Activated CD8-positive, alpha-beta memory T cell treated with anti-CD3 and anti-CD28 coated beads, Interleukin-2, amount 10 ng/mL, durations not matched to agents 7 days and 5 days (primary cell): ENCODE measurements at regions not wholly inside any gene's neighbourhood (a gene's known extent, or its start where the extent isn't known, plus 50 kb on each side); places are given as distances from the start of the nearest gene placed in this dataset.
"Not testable (repeated sequence)": the region's sequence is repeated elsewhere in the genome, so short reads cannot be mapped to it uniquely, and the experiment has no call there.

Experiments
- ATAC-seq: fragments of 150-1000 bp; cut with Tn5 transposase; one replicate; pipeline ENCODE4 v1.10.0; 2021; ENCODE audit warnings: moderate library complexity
- CTCF ChIA-PET: fragments of 350-600 bp; sonication (Branson Sonifier 250); formaldehyde crosslinking; loops from one replicate; lab custom pipeline; 2021; ENCODE audit warnings: antibody characterized with exemption; lab: Charles Lee
- DNase-seq: peaks from one replicate; pipeline ENCODE4 v3.0.0-alpha.2; 2020
- H3K27ac Mint-ChIP-seq: one replicate; pipeline ENCODE4 v1.8.0; 2021; ENCODE audit warnings: mild to moderate bottlenecking, mixed read lengths
- H3K27me3 Mint-ChIP-seq: one replicate; pipeline ENCODE4 v1.8.0; 2021; ENCODE audit warnings: mixed read lengths
- H3K36me3 Mint-ChIP-seq: one replicate; pipeline ENCODE4 v1.8.0; 2021; ENCODE audit warnings: mild to moderate bottlenecking, mixed read lengths
- H3K4me1 Mint-ChIP-seq: one replicate; pipeline ENCODE4 v1.8.0; 2021; ENCODE audit warnings: mixed read lengths
- H3K4me3 Mint-ChIP-seq: one replicate; pipeline ENCODE4 v1.8.0; 2021; ENCODE audit warnings: mild to moderate bottlenecking, moderate library complexity, mixed read lengths
- H3K9me3 Mint-ChIP-seq: one replicate; pipeline ENCODE4 v1.8.0; 2022; ENCODE audit warnings: low read depth, mixed read lengths

- Mint-ChIP-seq H3K4me1 (no peaks in the 10 kb centered on the region), H3K9me3 (no peaks in the 10 kb centered on the region), H3K27me3 (peaks cover 11% of the 10 kb centered on the region), H3K4me3 (no peak overlapping the region), H3K36me3 (no peaks in the 10 kb centered on the region), H3K27ac (no peak overlapping the region)
- CTCF ChIA-PET, result no interaction called here
- DNase-seq (no peak), ATAC-seq (no peak)
Observed at GRCh38 chr13:73329355-73329754, 270.6 kb downstream of the KLF5 start.

GRCh38 chr13:73327579-73327978 is 268.8 kb downstream of the KLF5 start:
- no peaks in the 10 kb centered on the region for H3K4me1 Mint-ChIP-seq
- CTCF ChIA-PET, result no interaction called here

GRCh38 chr13:73325723-73326558 is 267.1 kb downstream of the KLF5 start:
- no peak for ATAC-seq
- CTCF ChIA-PET, result no interaction called here
- no peak for DNase-seq
- Mint-ChIP-seq H3K36me3 (no peaks in the 10 kb centered on the region), H3K27ac (no peak overlapping the region), H3K4me3 (no peak overlapping the region), H3K4me1 (no peaks in the 10 kb centered on the region), H3K27me3 (peaks cover 11% of the 10 kb centered on the region), H3K9me3 (no peaks in the 10 kb centered on the region)

More at GRCh38 chr13:73327579-73327978, 268.8 kb downstream of the KLF5 start:
- peaks cover 11% of the 10 kb centered on the region for H3K27me3 Mint-ChIP-seq
- no peaks in the 10 kb centered on the region for H3K9me3 Mint-ChIP-seq
- H3K27ac Mint-ChIP-seq, result no peak overlapping the region
- H3K36me3 Mint-ChIP-seq, result no peaks in the 10 kb centered on the region
- H3K4me3 Mint-ChIP-seq, result no peak overlapping the region
- ATAC-seq (no peak), DNase-seq (no peak)

- ATAC-seq (no peak), DNase-seq (no peak)
- no peaks in the 10 kb centered on the region for H3K4me1 Mint-ChIP-seq
- no peak overlapping the region for H3K4me3 Mint-ChIP-seq
- CTCF ChIA-PET, result no interaction called here
- H3K9me3 Mint-ChIP-seq, result no peaks in the 10 kb centered on the region
- H3K27ac Mint-ChIP-seq, result no peak overlapping the region
- peaks cover 9% of the 10 kb centered on the region for H3K27me3 Mint-ChIP-seq
- no peaks in the 10 kb centered on the region for H3K36me3 Mint-ChIP-seq
Observed at GRCh38 chr13:73324842-73325722, 266.3 kb downstream of the KLF5 start.

GRCh38 chr13:73323615-73324014 is 264.8 kb downstream of the KLF5 start:
- Mint-ChIP-seq H3K36me3 (no peaks in the 10 kb centered on the region), H3K9me3 (no peaks in the 10 kb centered on the region), H3K27ac (no peak overlapping the region), H3K4me3 (no peak overlapping the region), H3K27me3 (peaks cover 9% of the 10 kb centered on the region), H3K4me1 (no peaks in the 10 kb centered on the region)
- CTCF ChIA-PET, result no interaction called here
- DNase-seq (no peak), ATAC-seq (no peak)

GRCh38 chr13:73321043-73321442 is 262.2 kb downstream of the KLF5 start:
- ATAC-seq, result no peak
- no peak for DNase-seq
- Mint-ChIP-seq H3K27me3 (peaks cover 5% of the 10 kb centered on the region), H3K4me3 (no peak overlapping the region), H3K9me3 (no peaks in the 10 kb centered on the region), H3K36me3 (no peaks in the 10 kb centered on the region), H3K27ac (no peak overlapping the region), H3K4me1 (no peaks in the 10 kb centered on the region)
- CTCF ChIA-PET, result no interaction called here

- CTCF ChIA-PET, result no interaction called here
- Mint-ChIP-seq H3K4me3 (no peak overlapping the region), H3K27me3 (peaks cover 3% of the 10 kb centered on the region), H3K9me3 (peaks cover 5% of the 10 kb centered on the region), H3K4me1 (no peaks in the 10 kb centered on the region), H3K27ac (no peak overlapping the region), H3K36me3 (no peaks in the 10 kb centered on the region)
- no peak for DNase-seq
- ATAC-seq, result no peak
Observed at GRCh38 chr13:73317140-73317539, 258.3 kb downstream of the KLF5 start.

GRCh38 chr13:73310366-73310765 is 251.6 kb downstream of the KLF5 start:
- peaks cover 5% of the 10 kb centered on the region for H3K9me3 Mint-ChIP-seq
- CTCF ChIA-PET, result no interaction called here

GRCh38 chr13:73307481-73307880 is 248.7 kb downstream of the KLF5 start:
- H3K4me1 Mint-ChIP-seq, result peaks cover 13% of the 10 kb centered on the region
- CTCF ChIA-PET, result no interaction called here

More at GRCh38 chr13:73310366-73310765, 251.6 kb downstream of the KLF5 start:
- DNase-seq, result no peak
- Mint-ChIP-seq H3K4me3 (no peak overlapping the region), H3K27me3 (peaks cover 6% of the 10 kb centered on the region), H3K36me3 (no peaks in the 10 kb centered on the region), H3K4me1 (no peaks in the 10 kb centered on the region), H3K27ac (no peak overlapping the region)
- ATAC-seq, result no peak

GRCh38 chr13:73306688-73307087 is 247.9 kb downstream of the KLF5 start:
- Mint-ChIP-seq H3K27ac (no peak overlapping the region), H3K9me3 (no peaks in the 10 kb centered on the region), H3K27me3 (peaks cover 3% of the 10 kb centered on the region), H3K4me3 (no peak overlapping the region), H3K36me3 (no peaks in the 10 kb centered on the region), H3K4me1 (peaks cover 13% of the 10 kb centered on the region)
- CTCF ChIA-PET, result no interaction called here
- no peak for ATAC-seq
- no peak for DNase-seq

More at GRCh38 chr13:73307481-73307880, 248.7 kb downstream of the KLF5 start:
- Mint-ChIP-seq H3K27me3 (peaks cover 3% of the 10 kb centered on the region), H3K36me3 (no peaks in the 10 kb centered on the region), H3K4me3 (no peak overlapping the region), H3K9me3 (no peaks in the 10 kb centered on the region), H3K27ac (no peak overlapping the region)
- ATAC-seq, result no peak
- no peak for DNase-seq

GRCh38 chr13:73304442-73304841 is 245.6 kb downstream of the KLF5 start:
- no peaks in the 10 kb centered on the region for H3K36me3 Mint-ChIP-seq
- H3K4me3 Mint-ChIP-seq, result no peak overlapping the region
- ATAC-seq, result no peak

GRCh38 chr13:73303851-73304250 is 245.0 kb downstream of the KLF5 start:
- peak; percentile 67 for DNase-seq
- H3K9me3 Mint-ChIP-seq, result no peaks in the 10 kb centered on the region

More at GRCh38 chr13:73304442-73304841, 245.6 kb downstream of the KLF5 start:
- DNase-seq, result no peak
- H3K27me3 Mint-ChIP-seq, result peaks cover 3% of the 10 kb centered on the region
- no peaks in the 10 kb centered on the region for H3K9me3 Mint-ChIP-seq
- CTCF ChIA-PET, result interaction anchor here (0.7 kb wide), 1 partner anchor 17 kb away, joined by 3 read pairs; no protein-coding TSS in a partner anchor
- no peak overlapping the region for H3K27ac Mint-ChIP-seq
- peaks cover 13% of the 10 kb centered on the region for H3K4me1 Mint-ChIP-seq

GRCh38 chr13:73301622-73302021 is 242.8 kb downstream of the KLF5 start:
- DNase-seq, ATAC-seq, H3K4me3 Mint-ChIP-seq, CTCF ChIA-PET, H3K9me3 Mint-ChIP-seq, H3K36me3 Mint-ChIP-seq, H3K27me3 Mint-ChIP-seq, H3K27ac Mint-ChIP-seq: not testable (repeated sequence)
- H3K4me1 Mint-ChIP-seq, result peaks cover 13% of the 10 kb centered on the region

More at GRCh38 chr13:73303851-73304250, 245.0 kb downstream of the KLF5 start:
- peak; percentile 83 for ATAC-seq
- H3K4me1 Mint-ChIP-seq, result peaks cover 13% of the 10 kb centered on the region
- H3K27ac Mint-ChIP-seq, result no peak overlapping the region
- H3K27me3 Mint-ChIP-seq, result peaks cover 3% of the 10 kb centered on the region
- no peak overlapping the region for H3K4me3 Mint-ChIP-seq
- no peaks in the 10 kb centered on the region for H3K36me3 Mint-ChIP-seq
- CTCF ChIA-PET, result no interaction called here
